Astrocyte of the spinal cord (primary cell): ENCODE measurements at regions not wholly inside any gene's neighbourhood (a gene's known extent, or its start where the extent isn't known, plus 50 kb on each side); places are given as distances from the start of the nearest gene placed in this dataset.

Experiments used
- DNase-seq: peaks from one replicate; pipeline ENCODE4 v3.0.0; 2011; ENCODE audit warnings: low read depth, low spot score
- H3K4me3 ChIP-seq: 2 replicates; pipeline ENCODE4 v1.5.1; 2011; ENCODE audit warnings: low read depth, mild to moderate bottlenecking, low read length, moderate library complexity
- in situ Hi-C: cut with HindIII; loops from 2 replicates; pipeline ENCODE4 v1.10.0; 2017; ENCODE audit warnings: low sequenced_read_pairs
- TF ChIP-seq, protein P1 (sequence below): IDR thresholded peaks from 2 replicates; pipeline ENCODE4 v1.5.1; 2012; ENCODE audit warnings: low read depth, mild to moderate bottlenecking, low read length, inconsistent platforms

DNA sequence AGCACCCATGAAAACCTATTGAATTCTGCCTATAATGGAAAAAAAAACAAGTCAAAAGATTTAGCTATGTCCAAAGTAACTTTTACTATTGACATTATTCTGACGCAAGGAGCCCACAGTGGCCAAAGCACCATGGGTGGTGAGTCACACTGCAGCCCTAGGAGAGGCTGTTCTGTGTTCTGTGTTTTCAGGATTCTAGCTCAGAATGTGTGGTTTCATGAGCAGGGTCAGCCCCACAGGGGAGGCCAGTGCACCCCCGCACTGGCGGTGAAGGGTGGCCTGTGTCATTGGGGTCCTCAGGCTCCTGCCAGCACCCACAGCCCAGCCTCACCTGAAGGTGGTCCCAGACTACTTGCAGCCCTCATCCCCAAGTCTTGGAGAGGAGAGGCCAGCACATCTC is 112.2 kb downstream of the BRD1 start:
- in situ Hi-C loops = no loop called here
- no peak overlapping the region for H3K4me3 ChIP-seq
- DNase-seq = no peak
- TF ChIP-seq, protein P1, sequence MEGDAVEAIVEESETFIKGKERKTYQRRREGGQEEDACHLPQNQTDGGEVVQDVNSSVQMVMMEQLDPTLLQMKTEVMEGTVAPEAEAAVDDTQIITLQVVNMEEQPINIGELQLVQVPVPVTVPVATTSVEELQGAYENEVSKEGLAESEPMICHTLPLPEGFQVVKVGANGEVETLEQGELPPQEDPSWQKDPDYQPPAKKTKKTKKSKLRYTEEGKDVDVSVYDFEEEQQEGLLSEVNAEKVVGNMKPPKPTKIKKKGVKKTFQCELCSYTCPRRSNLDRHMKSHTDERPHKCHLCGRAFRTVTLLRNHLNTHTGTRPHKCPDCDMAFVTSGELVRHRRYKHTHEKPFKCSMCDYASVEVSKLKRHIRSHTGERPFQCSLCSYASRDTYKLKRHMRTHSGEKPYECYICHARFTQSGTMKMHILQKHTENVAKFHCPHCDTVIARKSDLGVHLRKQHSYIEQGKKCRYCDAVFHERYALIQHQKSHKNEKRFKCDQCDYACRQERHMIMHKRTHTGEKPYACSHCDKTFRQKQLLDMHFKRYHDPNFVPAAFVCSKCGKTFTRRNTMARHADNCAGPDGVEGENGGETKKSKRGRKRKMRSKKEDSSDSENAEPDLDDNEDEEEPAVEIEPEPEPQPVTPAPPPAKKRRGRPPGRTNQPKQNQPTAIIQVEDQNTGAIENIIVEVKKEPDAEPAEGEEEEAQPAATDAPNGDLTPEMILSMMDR = no peak

DNA sequence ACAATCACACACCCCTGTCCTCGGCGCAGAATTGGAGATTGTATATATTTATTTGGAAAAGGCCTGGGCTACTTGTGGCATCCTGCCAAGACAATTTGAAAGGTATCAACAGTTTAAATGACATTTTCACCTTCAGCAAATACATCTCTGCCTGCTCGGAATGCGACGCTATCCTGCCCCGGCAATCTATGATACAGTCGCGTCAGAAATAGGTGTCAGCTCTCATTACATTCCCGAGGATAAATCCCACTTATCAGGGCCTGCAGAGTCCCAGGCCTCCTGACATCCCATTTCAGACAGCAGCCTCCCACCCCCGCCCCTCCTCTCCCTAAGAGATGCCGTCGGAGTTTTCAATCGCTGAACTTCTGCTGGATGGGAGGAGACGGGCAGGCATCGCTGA is 114.7 kb downstream of the BRD1 start:
- H3K4me3 ChIP-seq = no peak overlapping the region
- in situ Hi-C loops = no loop called here
- DNase-seq = no peak
- TF ChIP-seq, protein P1 = no peak

DNA sequence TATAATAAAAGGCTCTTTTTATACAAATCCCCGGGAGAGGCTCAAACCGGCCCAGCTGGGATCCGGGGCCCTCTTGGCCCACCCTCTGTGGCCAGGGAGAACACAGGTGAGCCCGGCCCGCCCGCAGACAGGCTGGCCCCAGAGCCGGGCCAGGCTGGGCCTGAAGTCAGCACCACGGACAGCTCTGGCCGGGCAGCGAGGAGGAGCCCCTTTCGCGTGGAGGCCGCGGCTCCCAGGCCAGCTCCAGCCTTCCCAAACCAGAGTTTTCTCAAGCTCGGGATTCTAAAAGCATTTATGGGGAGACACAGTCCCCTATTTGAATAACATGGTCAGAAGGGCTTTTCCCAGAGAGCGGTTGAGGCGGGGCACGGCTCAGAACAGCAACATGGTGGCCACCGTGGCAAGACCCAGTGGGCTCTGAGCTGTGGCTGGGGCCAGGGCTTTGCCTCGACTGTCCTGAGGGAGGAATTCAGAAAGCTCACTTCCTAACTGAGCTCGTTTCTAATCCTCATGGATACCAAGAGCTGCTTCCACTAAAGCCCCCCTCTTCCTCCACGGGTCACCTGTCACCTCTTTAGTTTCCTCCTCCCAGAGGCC is 115.4 kb downstream of the BRD1 start:
- TF ChIP-seq, protein P1 = no peak
- in situ Hi-C loops = no loop called here
- DNase-seq = no peak
- no peak overlapping the region for H3K4me3 ChIP-seq

DNA sequence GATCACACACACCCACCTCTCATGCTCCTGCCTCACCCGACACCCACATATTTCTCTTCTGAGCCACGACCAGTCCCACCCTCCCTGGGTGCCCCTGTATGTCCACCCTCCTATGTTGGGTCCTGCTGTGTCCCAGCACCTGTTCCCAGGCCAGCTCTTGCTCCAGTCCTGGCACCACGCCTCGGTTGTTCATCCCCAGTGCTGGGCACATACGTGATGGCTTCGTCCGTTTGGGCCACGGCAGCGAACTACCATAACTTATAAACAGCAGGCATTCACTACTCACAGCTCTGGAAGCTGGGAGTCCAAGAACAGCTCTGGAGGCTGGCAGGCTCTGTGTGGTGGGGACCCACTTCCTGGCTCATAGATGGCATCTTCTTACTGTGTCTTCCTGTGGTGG is 116.9 kb downstream of the BRD1 start:
- no peak overlapping the region for H3K4me3 ChIP-seq
- in situ Hi-C loops = no loop called here
- TF ChIP-seq, protein P1 = no peak
- DNase-seq = no peak

DNA sequence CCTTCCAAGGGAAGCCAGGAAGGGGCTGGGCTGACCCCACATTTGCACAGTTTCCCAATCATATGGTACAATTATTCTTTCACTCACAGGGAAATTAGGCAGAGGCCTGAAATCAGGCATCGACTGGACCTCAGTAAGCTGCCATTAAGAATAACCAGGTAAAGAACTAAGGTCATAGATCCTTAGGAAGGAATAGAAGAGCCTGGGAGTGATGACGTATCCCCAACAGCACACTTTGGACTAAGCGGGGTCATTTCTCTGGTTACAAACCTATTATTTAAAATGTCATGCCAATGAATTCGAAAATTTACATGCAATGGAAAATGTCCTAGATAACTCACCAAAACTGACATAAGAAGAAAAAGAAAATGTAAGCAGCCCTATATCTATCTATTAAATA is 118.2 kb downstream of the BRD1 start:
- no peak for DNase-seq
- in situ Hi-C loops = no loop called here
- H3K4me3 ChIP-seq = no peak overlapping the region
- TF ChIP-seq, protein P1 = no peak

DNA sequence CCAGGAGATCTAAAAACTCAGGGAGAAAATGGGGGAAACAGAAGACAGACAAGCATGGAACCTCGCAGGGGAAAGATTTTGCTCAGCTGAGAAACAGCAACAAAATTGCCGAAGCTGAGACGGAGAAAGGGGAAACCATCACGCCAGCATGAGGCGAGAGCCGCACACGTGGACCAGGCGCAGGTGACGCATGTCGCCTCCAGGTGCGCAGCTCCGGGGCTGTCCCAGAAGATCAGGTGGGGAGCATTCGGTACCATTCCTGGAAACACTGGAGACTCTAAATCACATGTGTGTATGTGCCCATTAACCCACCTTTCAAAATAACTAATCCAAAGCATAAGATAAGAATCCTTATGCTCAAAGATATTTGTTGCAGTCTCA is 121.7 kb downstream of the BRD1 start:
- no peak for DNase-seq
- no peak overlapping the region for H3K4me3 ChIP-seq
- TF ChIP-seq, protein P1 = no peak
- in situ Hi-C loops = no loop called here
